ENCODE measurements at regions not wholly inside any gene's neighbourhood (a gene's known extent, or its start where the extent isn't known, plus 50 kb on each side); places are given as distances from the start of the nearest gene placed in this dataset.

DNA sequence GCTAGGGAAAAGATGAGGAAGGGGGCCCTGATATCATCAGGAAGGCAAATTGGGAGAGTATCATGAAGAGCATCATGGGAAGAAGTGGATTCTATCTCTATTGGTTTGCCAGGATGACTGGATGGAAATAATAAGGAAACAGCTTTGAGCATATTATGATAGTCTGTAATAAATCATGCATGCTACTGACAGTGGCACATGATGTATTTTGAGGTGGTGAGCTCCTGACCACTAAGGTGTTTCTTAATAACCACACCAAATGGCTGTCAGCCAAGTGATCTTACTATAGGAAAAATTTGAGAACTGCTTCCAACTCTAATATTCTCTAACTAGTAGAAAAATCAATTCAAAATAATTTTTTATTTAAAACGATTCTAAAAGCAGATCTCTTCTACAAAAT, 548.4 kb upstream of the JAG1 start:
- Histone ChIP-seq H3K27ac (ENCODE audit: low read depth, low read length) (no peak overlapping the region), H2AK5ac (ENCODE audit: low read depth, low read length) (no peak overlapping the region), H3K18ac (ENCODE audit: extremely low read depth, low read length) (no peak overlapping the region), H3K4me3 (ENCODE audit: extremely low read depth in 1 of 4, insufficient read depth in 2 of 4, low read depth in 3 of 4, low read length in 4 of 4) (no peak overlapping the region), H3K4ac (replicated peaks; ENCODE audit: insufficient read length, low read depth, low read length) (no peak overlapping the region), H3K56ac (replicated peaks; ENCODE audit: insufficient read length, low read depth, low read length) (no peak overlapping the region), H2BK12ac (ENCODE audit: low read depth, low read length) (no peak overlapping the region), H3K4me1 (replicated peaks in 1 of 4; ENCODE audit: control insufficient read depth in 3 of 4, insufficient read depth in 4 of 4, low read length in 3 of 4) (no peaks in the 10 kb centered on the region), H4K91ac (replicated peaks; ENCODE audit: insufficient read length, low read length) (no peak overlapping the region), H2BK15ac (ENCODE audit: low read length) (no peak overlapping the region), H3K14ac (ENCODE audit: insufficient read length) (no peak overlapping the region), H4K20me1 (replicated peaks in 1 of 2; ENCODE audit: control insufficient read depth in 1 of 2, insufficient read depth in 2 of 2, low read length in 2 of 2) (no peaks in the 10 kb centered on the region), H4K5ac (ENCODE audit: insufficient read length, low read depth, low read length) (no peak overlapping the region), H4K8ac (ENCODE audit: extremely low read depth, insufficient read depth, low read length) (no peak overlapping the region), H3K79me1 (ENCODE audit: low read depth, low read length) (no peaks in the 10 kb centered on the region), H2BK120ac (replicated peaks; ENCODE audit: low read depth, low read length) (no peak overlapping the region), H2BK20ac (ENCODE audit: low read length) (no peak overlapping the region), H3K4me2 (ENCODE audit: insufficient read depth in 1 of 2, low read depth in 2 of 2, low read length in 2 of 2) (no peak overlapping the region), H3K23me2 (ENCODE audit: low read depth, low read length) (no peaks in the 10 kb centered on the region; the same call in 1 of the 2 replicates), H3K27me3 (replicated peaks in 1 of 4; ENCODE audit: control insufficient read depth in 3 of 4, extremely low read depth in 1 of 4, insufficient read depth in 3 of 4, low read length in 3 of 4) (peaks cover 0 to 1% (median 0%) of the 10 kb centered on the region in 4 experiments; a peak in 1 of 7 replicates), H3K9ac (replicated peaks in 1 of 4; ENCODE audit: extremely low read depth in 1 of 4, low read depth in 3 of 4, low read length in 3 of 4) (no peak overlapping the region), H2AFZ (ENCODE audit: low read length) (no peak overlapping the region), H3K36me3 (ENCODE audit: control insufficient read depth in 2 of 4, insufficient read depth in 4 of 4, low read length in 3 of 4) (no peaks in the 10 kb centered on the region), H3K23ac (ENCODE audit: insufficient read length) (no peak overlapping the region), H3K9me3 (ENCODE audit: insufficient read depth in 2 of 2, low read depth in 1 of 2, low read length in 1 of 2) (no peaks in the 10 kb centered on the region), H2BK5ac (ENCODE audit: low read depth, low read length) (no peak overlapping the region), H3K79me2 (ENCODE audit: control insufficient read depth in 1 of 2, insufficient read depth in 2 of 2, low read length in 2 of 2) (no peaks in the 10 kb centered on the region)
- TF ChIP-seq PHF8 (conservative IDR thresholded peaks at IDR 0.05; ENCODE audit: low read depth, low read length) (no peak), SAP30 (IDR thresholded peaks at IDR 0.05; ENCODE audit: insufficient read depth, insufficient replicate concordance, low read length) (no peak), BACH1 (IDR thresholded peaks at IDR 0.05; ENCODE audit: low read length) (no peak), CBX5 (IDR thresholded peaks at IDR 0.05; ENCODE audit: low read depth, low read length) (no peak), NANOG (IDR thresholded peaks at IDR 0.05; ENCODE audit: insufficient read depth, low read depth, low read length, poor library complexity, severe bottlenecking) (no peak), POLR2A (IDR thresholded peaks at IDR 0.05; ENCODE audit: control extremely low read depth in 1 of 2, low read depth in 2 of 2, low read length in 2 of 2) (no peak), EZH2 (IDR thresholded peaks at IDR 0.05; ENCODE audit: low read depth, low read length, severe bottlenecking) (no peak), GTF2F1 (IDR thresholded peaks at IDR 0.05; ENCODE audit: borderline replicate concordance, low read depth, low read length) (no peak)
- no peak for FAIRE-seq
- POLR2A ChIA-PET (ENCODE audit: partially characterized antibody) = no interaction called here
- DNase-seq (ENCODE audit: low read depth in 1 of 2, low spot score in 2 of 2) = no peak
- 85% methylated on average over 1 of the region's 1 CpG; no CpG with 5 or more reads in 1 of the 2 experiments for WGBS, 2 experiments (ENCODE audit: extremely low coverage in 1 of 2, insufficient coverage in 1 of 2, insufficient read length in 1 of 2, insufficient replicate concordance in 2 of 2, low coverage in 1 of 2, low lambda C conversion rate in 2 of 2, missing lambda C conversion rate in 1 of 2)
- CTCF ChIA-PET (ENCODE audit: partially characterized antibody) = interaction anchor here (1.0 to 1.9 kb wide), 3 partner anchors 10 to 526 kb away, joined by 3 to 6 read pairs (median 4); no protein-coding TSS in a partner anchor

Data from H1 (cell line).